PC-3 (cell line): ENCODE measurements at regions not wholly inside any gene's neighbourhood (a gene's known extent, or its start where the extent isn't known, plus 50 kb on each side); places are given as distances from the start of the nearest gene placed in this dataset.

ENCODE experiments used
- ATAC-seq: fragments of 200-7000 bp; cut with Tn5 transposase; 2 replicates; pipeline ENCODE4 v1.9.1; 2020; ENCODE audit warnings: mild to moderate bottlenecking, moderate library complexity
- BruUV-seq: library from RNA; stranded (reverse); fragments of 400-500 nt; replicated peaks from 2 replicates; lab custom pipeline; 2021; lab: Mats Ljungman, UMichigan
- CTCF ChIA-PET: fragments of 300-600 bp; sonication (Branson Sonifier 250); formaldehyde crosslinking; loops from one replicate; lab custom pipeline; 2022; ENCODE audit warnings: antibody characterized with exemption; lab: Charles Lee
- POLR2A ChIA-PET: fragments of 300-600 bp; sonication (Branson Sonifier 250); formaldehyde crosslinking; loops from one replicate; lab custom pipeline; 2022; ENCODE audit warnings: antibody characterized with exemption; ENCODE audit not compliant: unreplicated experiment; lab: Charles Lee
- DNase-seq: peaks from one replicate; pipeline ENCODE4 v3.0.0-alpha.2; 2015
- H2AFZ ChIP-seq: fragments of 300-600 bp; sonication (generic); 2 replicates; pipeline ENCODE4 v1.6.0; 2016; ENCODE audit warnings: antibody characterized with exemption, low read length
- H3F3A ChIP-seq: fragments of 300-600 bp; sonication (generic); one replicate; pipeline ENCODE4 v1.6.0; 2017; ENCODE audit warnings: antibody characterized with exemption, low read length, control low read depth, mild to moderate bottlenecking; ENCODE audit not compliant: unreplicated experiment
- H3K27ac ChIP-seq: fragments of 300-600 bp; sonication (generic); 2 replicates; pipeline ENCODE4 v1.5.1; 2016; ENCODE audit warnings: mild to moderate bottlenecking, low read length
- H3K27me3 ChIP-seq: fragments of 300-600 bp; sonication (generic); 2 replicates; pipeline ENCODE4 v1.6.1; 2016; ENCODE audit warnings: low read length, mixed read lengths
- H3K36me3 ChIP-seq: fragments of 300-600 bp; sonication (generic); 2 replicates; pipeline ENCODE4 v1.6.1; 2016; ENCODE audit warnings: low read depth, mixed run types, low read length, mixed read lengths
- H3K4me1 ChIP-seq: fragments of 300-600 bp; sonication (generic); 2 replicates; pipeline ENCODE4 v1.5.1; 2016; ENCODE audit warnings: low read length; ENCODE audit not compliant: insufficient read depth
- H3K4me2 ChIP-seq: fragments of 300-600 bp; sonication (generic); 2 replicates; pipeline ENCODE4 v1.6.0; 2016; ENCODE audit warnings: low read length
- H3K4me3 ChIP-seq: fragments of 300-600 bp; sonication (generic); 2 replicates; pipeline ENCODE4 v1.5.1; 2016; ENCODE audit warnings: mild to moderate bottlenecking, low read length, mixed read lengths
- H3K79me2 ChIP-seq: fragments of 300-600 bp; sonication (generic); 2 replicates; pipeline ENCODE4 v1.6.1; 2017; ENCODE audit warnings: low read length, mixed read lengths
- H3K9ac ChIP-seq: fragments of 300-600 bp; sonication (generic); 2 replicates; pipeline ENCODE4 v1.6.0; 2016; ENCODE audit warnings: mild to moderate bottlenecking, low read length
- H3K9me2 ChIP-seq: fragments of 300-600 bp; sonication (generic); replicated peaks from 2 replicates; pipeline ENCODE4 v1.6.1; 2016; ENCODE audit warnings: mixed run types, low read length, mixed read lengths
- H3K9me3 ChIP-seq: fragments of 300-600 bp; sonication (generic); 2 replicates; pipeline ENCODE4 v1.6.1; 2016; ENCODE audit warnings: low read length, mixed read lengths
- H4K20me1 ChIP-seq: fragments of 300-600 bp; sonication (generic); 2 replicates; pipeline ENCODE4 v1.6.1; 2016; ENCODE audit warnings: low read length, mixed read lengths
- CTCF ChIP-seq: fragments of 300-600 bp; sonication (generic); conservative IDR thresholded peaks from 2 replicates; pipeline ENCODE4 v1.5.1; 2017; ENCODE audit warnings: antibody characterized with exemption, low read depth, mild to moderate bottlenecking, low read length
- EZH2 ChIP-seq: fragments of 300-600 bp; sonication (generic); IDR thresholded peaks from one replicate; pipeline ENCODE4 v1.6.1; 2017; ENCODE audit warnings: antibody characterized with exemption, mild to moderate bottlenecking, low read length; ENCODE audit not compliant: unreplicated experiment
- EZH2phosphoT487 ChIP-seq: fragments of 300-600 bp; sonication (generic); IDR thresholded peaks from 2 replicates; pipeline ENCODE4 v1.6.1; 2018; ENCODE audit warnings: mild to moderate bottlenecking, antibody characterized with exemption, low read length, borderline replicate concordance
- intact Hi-C: fragments of 100-400 bp; cut with micrococcal nuclease; formaldehyde crosslinking; loops from 2 replicates; pipeline ENCODE4 v1.9.0; 2023

- H2AFZ ChIP-seq: no peak overlapping the region
- no peak overlapping the region for H3K4me3 ChIP-seq
- BruUV-seq: no TSS peak
- no peaks in the 10 kb centered on the region for H3K9me2 ChIP-seq
- ChIA-PET CTCF (interaction anchor here (0.8 kb wide), 1 partner anchor 113 kb away, joined by 5 read pairs; no protein-coding TSS in a partner anchor), POLR2A (no interaction called here)
- no peaks in the 10 kb centered on the region for H3K36me3 ChIP-seq
- no peaks in the 10 kb centered on the region for H3K79me2 ChIP-seq
- TF ChIP-seq CTCF: no peak
- no peak for TF ChIP-seq EZH2phosphoT487
- no peak for TF ChIP-seq EZH2
- peaks cover 46% of the 10 kb centered on the region for H3K27me3 ChIP-seq
- H3K9me3 ChIP-seq: no peaks in the 10 kb centered on the region
- H3K27ac ChIP-seq: no peak overlapping the region
- ATAC-seq (no peak; the same call in 1 of the 2 replicates), DNase-seq (peak; percentile 41)
- no peak overlapping the region for H3K4me2 ChIP-seq
- intact Hi-C loops: no loop called here
- no peaks in the 10 kb centered on the region for H4K20me1 ChIP-seq
- H3F3A ChIP-seq: no peaks in the 10 kb centered on the region
- H3K4me1 ChIP-seq: no peaks in the 10 kb centered on the region
- H3K9ac ChIP-seq: no peak overlapping the region
Measured at GRCh38 chr3:14317057-14317553, 85.3 kb upstream of the SLC6A6 start.

- Histone ChIP-seq H3K9me2 (no peaks in the 10 kb centered on the region), H3K9ac (no peak overlapping the region), H3K27me3 (peaks cover 30% of the 10 kb centered on the region), H3K4me2 (no peak overlapping the region), H3K4me1 (no peaks in the 10 kb centered on the region), H4K20me1 (no peaks in the 10 kb centered on the region), H3K27ac (no peak overlapping the region), H3K79me2 (no peaks in the 10 kb centered on the region), H3K9me3 (no peaks in the 10 kb centered on the region), H3F3A (no peaks in the 10 kb centered on the region), H3K4me3 (no peak overlapping the region), H3K36me3 (no peaks in the 10 kb centered on the region), H2AFZ (no peak overlapping the region)
- TF ChIP-seq EZH2: no peak
- no peak for TF ChIP-seq CTCF
- TF ChIP-seq EZH2phosphoT487: no peak
- intact Hi-C loops: no loop called here
- ChIA-PET CTCF (no interaction called here), POLR2A (no interaction called here)
- DNase-seq (no peak), ATAC-seq (no peak)
- BruUV-seq: no TSS peak
Measured at GRCh38 chr3:14318646-14319045, 83.8 kb upstream of the SLC6A6 start.

- peak; percentile 81 for DNase-seq
- ChIA-PET POLR2A (no interaction called here), CTCF (no interaction called here)
- Histone ChIP-seq H3K4me3 (no peak overlapping the region), H3K9me3 (no peaks in the 10 kb centered on the region), H4K20me1 (no peaks in the 10 kb centered on the region), H3K4me1 (peaks cover 7% of the 10 kb centered on the region), H3K79me2 (no peaks in the 10 kb centered on the region), H2AFZ (peak overlapping the region; percentile 56; the same call in 1 of the 2 replicates), H3K27me3 (peaks cover 20% of the 10 kb centered on the region), H3K9me2 (no peaks in the 10 kb centered on the region), H3K4me2 (peak overlapping the region; percentile 23), H3F3A (no peaks in the 10 kb centered on the region), H3K27ac (no peak overlapping the region), H3K9ac (no peak overlapping the region), H3K36me3 (no peaks in the 10 kb centered on the region)
- no TSS peak for BruUV-seq
- ATAC-seq: peak; percentile 88
- no peak for TF ChIP-seq EZH2phosphoT487
- intact Hi-C loops: no loop called here
Measured at GRCh38 chr3:14319654-14320182, 82.7 kb upstream of the SLC6A6 start.
